BE2C (cell line): ENCODE measurements at regions not wholly inside any gene's neighbourhood (a gene's known extent, or its start where the extent isn't known, plus 50 kb on each side); places are given as distances from the start of the nearest gene placed in this dataset.

ENCODE experiments used
- DNase-seq: peaks from one replicate; pipeline ENCODE4 v3.0.0-alpha.2; 2020
- H3K27me3 ChIP-seq: fragments of 250-450 bp; sonication (Bioruptor Pico); 2 replicates; pipeline ENCODE4 v1.5.1; 2020; ENCODE audit warnings: mild to moderate bottlenecking
- H3K36me3 ChIP-seq: fragments of 250-450 bp; sonication (Bioruptor Pico); 2 replicates; pipeline ENCODE4 v1.5.1; 2020; ENCODE audit warnings: mild to moderate bottlenecking
- H3K4me1 ChIP-seq: fragments of 250-450 bp; sonication (Bioruptor Pico); 2 replicates; pipeline ENCODE4 v1.5.1; 2020
- H3K4me3 ChIP-seq: 2 replicates; pipeline ENCODE4 v1.5.1; 2011; ENCODE audit warnings: low read depth, low read length
- H3K9me3 ChIP-seq: fragments of 250-450 bp; sonication (Bioruptor Pico); 2 replicates; pipeline ENCODE4 v1.5.1; 2020
- TF ChIP-seq, protein P1 (sequence below): IDR thresholded peaks from 2 replicates; pipeline ENCODE4 v1.5.1; 2012; ENCODE audit warnings: mild to moderate bottlenecking, low read depth, low read length

DNA sequence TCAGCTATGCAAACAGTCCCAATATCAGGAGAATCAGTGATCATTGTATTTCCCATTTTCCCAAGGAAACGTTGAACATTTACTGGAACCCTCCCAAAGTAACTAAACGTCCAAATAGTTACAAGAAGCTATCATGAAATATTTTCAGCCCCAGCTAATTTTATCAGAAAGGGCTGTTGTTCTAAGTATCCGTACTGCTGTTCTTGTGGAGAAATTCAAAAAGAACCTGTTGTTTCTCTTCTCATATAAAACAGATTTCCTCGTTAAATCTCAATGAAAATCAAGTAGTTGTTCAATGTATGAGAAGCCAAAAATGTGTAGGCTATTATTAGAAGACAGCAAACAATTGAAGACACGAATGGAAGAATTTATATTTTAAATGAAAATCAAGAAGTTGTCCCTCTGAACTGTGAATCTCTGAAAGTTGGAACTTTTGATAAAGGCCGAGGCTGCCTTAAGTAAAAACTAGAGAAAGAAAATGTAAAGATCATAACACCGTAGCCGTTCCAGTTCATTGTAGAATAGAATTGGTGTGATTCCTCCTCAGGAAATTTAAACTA, 107.7 kb downstream of the HFE start:
- TF ChIP-seq, protein P1, sequence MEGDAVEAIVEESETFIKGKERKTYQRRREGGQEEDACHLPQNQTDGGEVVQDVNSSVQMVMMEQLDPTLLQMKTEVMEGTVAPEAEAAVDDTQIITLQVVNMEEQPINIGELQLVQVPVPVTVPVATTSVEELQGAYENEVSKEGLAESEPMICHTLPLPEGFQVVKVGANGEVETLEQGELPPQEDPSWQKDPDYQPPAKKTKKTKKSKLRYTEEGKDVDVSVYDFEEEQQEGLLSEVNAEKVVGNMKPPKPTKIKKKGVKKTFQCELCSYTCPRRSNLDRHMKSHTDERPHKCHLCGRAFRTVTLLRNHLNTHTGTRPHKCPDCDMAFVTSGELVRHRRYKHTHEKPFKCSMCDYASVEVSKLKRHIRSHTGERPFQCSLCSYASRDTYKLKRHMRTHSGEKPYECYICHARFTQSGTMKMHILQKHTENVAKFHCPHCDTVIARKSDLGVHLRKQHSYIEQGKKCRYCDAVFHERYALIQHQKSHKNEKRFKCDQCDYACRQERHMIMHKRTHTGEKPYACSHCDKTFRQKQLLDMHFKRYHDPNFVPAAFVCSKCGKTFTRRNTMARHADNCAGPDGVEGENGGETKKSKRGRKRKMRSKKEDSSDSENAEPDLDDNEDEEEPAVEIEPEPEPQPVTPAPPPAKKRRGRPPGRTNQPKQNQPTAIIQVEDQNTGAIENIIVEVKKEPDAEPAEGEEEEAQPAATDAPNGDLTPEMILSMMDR = no peak
- DNase-seq = no peak
- H3K27me3 ChIP-seq = no peaks in the 10 kb centered on the region
- 0 out of 2 replicates have a peak, but pooled peaks cover 2% of the 10 kb centered on the region for H3K4me1 ChIP-seq
- H3K4me3 ChIP-seq = peak overlapping the region; percentile 76
- H3K9me3 ChIP-seq = no peaks in the 10 kb centered on the region
- peaks cover 5% of the 10 kb centered on the region; the same call in 1 of the 2 replicates for H3K36me3 ChIP-seq

DNA sequence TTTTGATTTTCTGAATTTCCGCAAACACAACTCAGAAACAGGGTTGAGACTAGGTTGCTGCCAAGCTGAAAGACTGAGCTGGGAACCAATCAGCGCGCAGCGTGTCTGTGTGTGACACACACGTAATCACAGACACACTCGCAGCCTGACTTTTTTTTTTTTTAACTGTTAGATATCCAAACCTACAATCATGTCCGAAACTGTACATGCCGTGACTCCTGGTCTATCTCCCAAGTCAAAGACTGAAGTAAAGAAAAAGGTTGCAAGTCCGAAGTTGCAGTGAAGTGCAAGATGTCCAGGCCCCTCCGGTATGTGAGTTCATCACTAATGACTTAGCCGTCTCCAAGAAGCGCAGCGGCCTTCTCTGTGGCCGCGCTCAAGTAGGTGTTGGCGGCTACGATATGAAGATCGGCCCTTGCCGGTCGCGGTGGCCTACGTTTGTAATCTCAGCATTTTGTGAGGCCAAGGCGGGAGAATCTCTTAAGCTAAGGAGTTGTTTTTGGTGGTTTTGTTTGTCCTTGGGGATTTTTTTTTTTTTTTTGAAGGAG, 108.2 kb downstream of the HFE start:
- Histone ChIP-seq H3K36me3 (peaks cover 5% of the 10 kb centered on the region; the same call in 1 of the 2 replicates), H3K27me3 (no peaks in the 10 kb centered on the region), H3K4me3 (peak overlapping the region; percentile 76), H3K4me1 (0 out of 2 replicates have a peak, but pooled peaks cover 2% of the 10 kb centered on the region), H3K9me3 (no peaks in the 10 kb centered on the region)
- TF ChIP-seq, protein P1 = no peak
- DNase-seq = peak; percentile 89

DNA sequence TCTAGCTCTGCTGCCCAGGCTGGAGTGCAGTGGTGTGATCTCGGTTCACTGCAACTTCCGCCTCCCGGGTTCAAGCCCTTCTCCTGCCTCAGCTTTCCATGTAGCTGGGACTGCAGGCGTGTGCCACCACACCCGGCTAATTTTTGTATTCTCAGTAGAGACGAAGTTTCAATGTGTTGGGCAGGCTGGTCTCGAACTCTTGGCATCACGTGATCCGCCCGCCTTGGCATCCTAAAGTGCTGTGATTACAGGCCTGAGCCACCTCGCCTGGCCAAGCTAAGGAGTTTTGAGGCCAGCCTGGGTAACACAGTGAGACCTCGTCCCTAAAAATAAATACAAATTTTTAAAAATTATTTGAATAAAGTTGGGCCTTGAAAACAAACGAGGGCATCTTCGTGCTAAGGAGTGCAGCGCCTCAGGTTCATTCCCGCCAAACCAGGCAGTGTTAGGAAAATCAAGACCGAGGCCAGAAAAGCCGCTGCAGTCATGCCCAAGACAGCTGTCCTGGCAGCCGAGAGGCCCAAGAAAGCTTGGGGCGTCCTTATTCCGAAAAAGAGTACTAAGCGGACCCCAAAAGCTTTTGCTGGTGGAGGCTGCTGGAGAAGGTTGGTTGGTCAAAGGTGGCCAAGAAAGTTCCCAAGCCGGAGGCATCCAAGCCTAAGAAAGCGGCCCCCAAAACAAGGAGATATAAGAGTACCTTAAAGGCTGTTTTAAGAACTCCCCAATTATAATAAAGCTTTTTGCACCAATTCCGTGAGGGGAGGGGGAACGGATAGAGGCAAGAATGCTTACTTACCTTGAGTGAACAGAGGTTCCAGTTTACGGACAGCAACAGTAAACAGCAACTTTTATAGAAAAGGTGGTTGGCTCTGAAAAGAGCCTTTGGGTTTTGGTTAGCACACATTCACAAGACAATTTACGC, 109.0 kb downstream of the HFE start:
- Histone ChIP-seq H3K36me3 (peaks cover 5% of the 10 kb centered on the region; the same call in 1 of the 2 replicates), H3K9me3 (no peaks in the 10 kb centered on the region), H3K4me1 (0 out of 2 replicates have a peak, but pooled peaks cover 2% of the 10 kb centered on the region), H3K27me3 (no peaks in the 10 kb centered on the region), H3K4me3 (peak overlapping the region; percentile 76)
- peak; percentile 60 for DNase-seq
- TF ChIP-seq, protein P1 = no peak

DNA sequence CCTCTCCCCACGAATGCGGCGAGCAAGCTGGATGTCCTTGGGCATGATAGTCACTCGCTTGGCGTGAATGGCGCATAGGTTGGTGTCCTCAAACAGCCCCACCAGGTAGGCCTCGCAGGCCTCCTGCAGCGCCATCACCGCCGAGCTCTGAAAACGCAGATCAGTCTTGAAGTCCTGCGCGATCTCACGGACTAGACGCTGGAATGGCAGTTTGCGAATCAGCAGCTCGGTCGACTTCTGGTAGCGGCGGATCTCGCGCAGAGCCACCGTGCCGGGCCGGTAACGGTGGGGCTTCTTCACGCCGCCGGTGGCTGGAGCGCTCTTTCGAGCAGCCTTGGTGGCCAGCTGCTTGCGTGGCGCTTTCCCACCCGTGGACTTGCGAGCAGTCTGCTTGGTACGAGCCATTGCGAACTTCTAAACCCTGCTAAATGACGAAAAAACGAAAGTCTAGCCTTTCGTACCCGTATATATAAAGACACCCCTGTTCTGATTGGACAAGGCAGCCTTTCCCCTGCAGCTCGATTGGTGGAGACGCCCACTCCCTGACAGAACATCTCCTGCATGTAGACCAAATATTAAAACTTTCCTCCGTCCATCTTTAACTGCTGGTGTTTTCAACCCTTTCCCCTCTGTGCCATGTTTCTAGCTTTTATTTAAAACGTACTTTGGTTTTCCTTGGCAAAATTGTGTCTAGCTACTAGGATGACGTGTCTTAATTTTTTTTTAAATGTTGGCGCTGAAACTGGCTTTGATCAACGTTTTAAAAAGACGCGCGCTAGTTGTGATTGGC, 109.8 kb downstream of the HFE start:
- DNase-seq = peak; percentile 84
- TF ChIP-seq, protein P1 = peak; percentile 13; the same call in 1 of the 2 replicates
- no peaks in the 10 kb centered on the region for H3K27me3 ChIP-seq

DNA sequence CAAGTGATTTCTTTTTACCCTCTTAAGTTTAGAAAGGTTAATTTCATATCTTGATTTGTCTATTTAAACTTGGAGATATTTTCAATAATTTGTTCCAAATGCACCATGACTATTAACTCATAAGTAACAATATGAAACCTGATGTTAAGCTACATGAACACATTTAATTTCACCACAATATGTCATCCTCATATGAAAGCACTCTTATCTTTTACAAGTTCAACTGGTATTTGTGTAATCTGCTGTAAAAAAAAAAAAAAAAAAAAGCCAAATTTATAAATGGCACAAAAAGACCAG, 110.4 kb downstream of the HFE start:
- no peak for DNase-seq
- peak overlapping the region; percentile 76 for H3K4me3 ChIP-seq
- TF ChIP-seq, protein P1 = no peak
- H3K9me3 ChIP-seq = no peaks in the 10 kb centered on the region
- no peaks in the 10 kb centered on the region for H3K27me3 ChIP-seq
- peaks cover 5% of the 10 kb centered on the region; the same call in 1 of the 2 replicates for H3K36me3 ChIP-seq
- 0 out of 2 replicates have a peak, but pooled peaks cover 2% of the 10 kb centered on the region for H3K4me1 ChIP-seq

More for the DNA sequence above, 109.8 kb downstream of the HFE start:
- Histone ChIP-seq H3K4me3 (peak overlapping the region; percentile 76), H3K9me3 (no peaks in the 10 kb centered on the region), H3K36me3 (peaks cover 5% of the 10 kb centered on the region; the same call in 1 of the 2 replicates), H3K4me1 (0 out of 2 replicates have a peak, but pooled peaks cover 2% of the 10 kb centered on the region)
